DOHH2 (cell line): ENCODE measurements at regions not wholly inside any gene's neighbourhood (a gene's known extent, or its start where the extent isn't known, plus 50 kb on each side); places are given as distances from the start of the nearest gene placed in this dataset.

Source experiments
- CTCF ChIP-seq: fragments of 200-600 bp; sonication (generic); IDR thresholded peaks from one replicate; pipeline ENCODE4 v1.5.1; 2014; ENCODE audit warnings: antibody characterized with exemption, mild to moderate bottlenecking, low read depth, low read length; ENCODE audit not compliant: poor library complexity, severe bottlenecking
- EZH2phosphoT487 ChIP-seq: fragments of 200-600 bp; sonication (generic); IDR thresholded peaks from 2 replicates; pipeline ENCODE4 v1.6.1; 2017; ENCODE audit warnings: borderline replicate concordance, mild to moderate bottlenecking, antibody characterized with exemption, low read length, moderate library complexity, mixed read lengths

DNA sequence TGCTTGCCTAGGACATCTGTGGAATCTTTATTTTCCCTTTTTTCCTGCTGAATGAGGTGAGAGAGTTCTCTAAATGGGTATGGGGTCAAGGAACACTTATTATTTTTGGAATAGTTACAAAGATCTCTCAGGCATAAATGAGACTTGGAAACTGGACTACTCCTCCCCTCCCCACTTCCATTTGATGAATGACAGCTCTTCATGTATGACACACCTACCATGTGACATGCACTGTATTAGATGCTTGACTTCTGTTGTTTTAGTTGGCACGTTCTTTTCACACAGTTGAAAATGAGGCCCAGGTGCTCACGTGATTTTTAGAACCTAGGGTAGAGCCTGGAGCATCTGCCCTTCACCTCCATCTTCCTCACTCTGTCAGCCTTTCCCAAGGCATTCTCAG lies 62.4 kb downstream of the VCPKMT start:
- no peak for TF ChIP-seq CTCF
- no peak for TF ChIP-seq EZH2phosphoT487
